ENCODE measurements at regions not wholly inside any gene's neighbourhood (a gene's known extent, or its start where the extent isn't known, plus 50 kb on each side); places are given as distances from the start of the nearest gene placed in this dataset.

- no peak for DNase-seq (ENCODE audit: extremely low spot score)
- TF ChIP-seq BHLHE40 (IDR thresholded peaks at IDR 0.05; ENCODE audit: borderline replicate concordance): no peak
- TF ChIP-seq SP1 (IDR thresholded peaks at IDR 0.05): no peak
- POLR2A ChIA-PET: no interaction called here
- CTCF ChIA-PET: no interaction called here
Observed at GRCh38 chr7:12913002-12913401, 225.6 kb downstream of the ARL4A start.

- TF ChIP-seq PKNOX1 (IDR thresholded peaks at IDR 0.05) (no peak), CTBP1 (IDR thresholded peaks at IDR 0.05; ENCODE audit: borderline replicate concordance) (no peak), FOXK2 (IDR thresholded peaks at IDR 0.05) (no peak), BHLHE40 (IDR thresholded peaks at IDR 0.05; ENCODE audit: borderline replicate concordance) (no peak), ELF4 (IDR thresholded peaks at IDR 0.05) (no peak), TARDBP (IDR thresholded peaks at IDR 0.05) (no peak), SUZ12 (IDR thresholded peaks at IDR 0.05) (no peak), LEF1 (IDR thresholded peaks at IDR 0.05; ENCODE audit: borderline replicate concordance) (no peak), FOXA1 (IDR thresholded peaks at IDR 0.05) (no peak), NFRKB (IDR thresholded peaks at IDR 0.05) (no peak)
- ChIA-PET POLR2A (no interaction called here), CTCF (no interaction called here)
- DNase-seq (ENCODE audit: extremely low spot score): no peak
Observed at GRCh38 chr7:12917801-12918200, 230.4 kb downstream of the ARL4A start.

DNA sequence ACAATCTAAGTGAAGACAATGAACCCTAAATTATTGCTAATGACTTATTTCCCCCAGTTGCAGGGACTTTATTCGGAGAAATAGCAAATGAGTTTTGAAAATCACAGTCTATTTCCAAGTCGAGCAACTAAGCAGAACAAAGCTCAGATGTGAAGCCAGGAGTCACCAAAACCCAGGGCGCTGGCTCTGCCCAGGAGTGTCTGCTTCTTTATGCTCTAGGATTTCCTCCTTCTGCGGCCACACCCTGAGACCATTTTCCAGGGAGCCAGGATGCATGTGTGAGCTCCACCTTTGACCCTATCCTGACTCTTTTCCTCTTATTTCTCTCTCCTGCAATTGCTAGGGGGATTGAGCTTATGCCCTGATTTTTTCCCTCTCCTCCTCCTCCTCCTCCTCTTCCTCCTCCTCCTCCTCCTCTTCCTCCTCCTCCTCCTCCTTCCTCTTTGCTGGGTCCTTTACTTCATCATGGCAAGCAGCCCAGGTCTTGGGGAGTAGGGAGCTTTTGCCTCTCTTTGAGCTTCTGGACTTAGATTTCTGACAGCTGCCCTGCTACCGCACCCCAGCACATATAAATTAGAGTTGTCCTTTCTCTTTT lies 234.4 kb downstream of the ARL4A start:
- CTCF ChIA-PET: no interaction called here
- POLR2A ChIA-PET: no interaction called here
- no peak for DNase-seq (ENCODE audit: extremely low spot score)
- TF ChIP-seq PKNOX1 (IDR thresholded peaks at IDR 0.05) (no peak), ELF4 (IDR thresholded peaks at IDR 0.05) (no peak), SP1 (IDR thresholded peaks at IDR 0.05) (no peak), FOXM1 (IDR thresholded peaks at IDR 0.05; ENCODE audit: borderline replicate concordance) (no peak), NFRKB (IDR thresholded peaks at IDR 0.05) (no peak), SUZ12 (IDR thresholded peaks at IDR 0.05) (no peak), ZNF384 (IDR thresholded peaks at IDR 0.05) (no peak), TARDBP (IDR thresholded peaks at IDR 0.05) (no peak), CTBP1 (IDR thresholded peaks at IDR 0.05; ENCODE audit: borderline replicate concordance) (no peak), FOXA1 (IDR thresholded peaks at IDR 0.05) (no peak), BHLHE40 (IDR thresholded peaks at IDR 0.05; ENCODE audit: borderline replicate concordance) (no peak), ARNT (IDR thresholded peaks at IDR 0.05) (no peak), LEF1 (IDR thresholded peaks at IDR 0.05; ENCODE audit: borderline replicate concordance) (no peak), L3MBTL2 (conservative IDR thresholded peaks at IDR 0.05) (no peak), HDGF (IDR thresholded peaks at IDR 0.05; ENCODE audit: borderline replicate concordance) (no peak), FOXK2 (IDR thresholded peaks at IDR 0.05) (no peak)

DNA sequence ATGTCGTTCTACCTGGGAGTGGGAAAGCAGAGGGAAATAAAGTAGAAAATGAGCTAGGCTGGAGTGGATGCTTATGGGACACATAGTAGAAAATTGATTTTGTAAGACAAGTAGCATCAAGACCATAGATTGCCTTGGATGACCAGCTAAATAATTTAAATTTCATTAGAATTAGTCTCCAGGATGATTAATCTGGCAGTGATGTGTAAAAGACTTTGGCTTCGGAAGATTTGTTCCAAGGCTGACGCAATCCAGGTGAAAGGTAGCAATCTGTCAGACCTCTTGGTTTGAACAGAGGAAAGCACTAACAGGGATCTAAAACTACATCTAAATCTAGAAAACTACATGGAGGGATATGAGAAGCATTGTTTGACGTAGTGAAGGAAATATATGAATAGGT lies 236.5 kb downstream of the ARL4A start:
- ChIA-PET POLR2A (no interaction called here), CTCF (no interaction called here)
- no peak for DNase-seq (ENCODE audit: extremely low spot score)
- no peak for TF ChIP-seq SP1 (IDR thresholded peaks at IDR 0.05)
- no peak for TF ChIP-seq CTBP1 (IDR thresholded peaks at IDR 0.05; ENCODE audit: borderline replicate concordance)
- no peak for TF ChIP-seq TARDBP (IDR thresholded peaks at IDR 0.05)
- no peak for TF ChIP-seq PKNOX1 (IDR thresholded peaks at IDR 0.05)
- TF ChIP-seq FOXK2 (IDR thresholded peaks at IDR 0.05): no peak
- no peak for TF ChIP-seq ZNF384 (IDR thresholded peaks at IDR 0.05)
- TF ChIP-seq LEF1 (IDR thresholded peaks at IDR 0.05; ENCODE audit: borderline replicate concordance): no peak
- no peak for TF ChIP-seq SUZ12 (IDR thresholded peaks at IDR 0.05)
- no peak for TF ChIP-seq ARNT (IDR thresholded peaks at IDR 0.05)
- no peak for TF ChIP-seq ELF4 (IDR thresholded peaks at IDR 0.05)
- no peak for TF ChIP-seq BHLHE40 (IDR thresholded peaks at IDR 0.05; ENCODE audit: borderline replicate concordance)
- TF ChIP-seq FOXA1 (IDR thresholded peaks at IDR 0.05): no peak
- no peak for TF ChIP-seq HDGF (IDR thresholded peaks at IDR 0.05; ENCODE audit: borderline replicate concordance)
- TF ChIP-seq L3MBTL2 (conservative IDR thresholded peaks at IDR 0.05): no peak
- TF ChIP-seq FOXM1 (IDR thresholded peaks at IDR 0.05; ENCODE audit: borderline replicate concordance): no peak
- TF ChIP-seq NFRKB (IDR thresholded peaks at IDR 0.05): no peak

GRCh38 chr7:12926206-12926605 lies 238.8 kb downstream of the ARL4A start:
- no peak for DNase-seq (ENCODE audit: extremely low spot score)
- no peak for TF ChIP-seq CTBP1 (IDR thresholded peaks at IDR 0.05; ENCODE audit: borderline replicate concordance)
- POLR2A ChIA-PET: no interaction called here
- CTCF ChIA-PET: no interaction called here

GRCh38 chr7:12927635-12928434 lies 240.4 kb downstream of the ARL4A start:
- no peak for TF ChIP-seq LEF1 (IDR thresholded peaks at IDR 0.05; ENCODE audit: borderline replicate concordance)
- no peak for TF ChIP-seq FOXM1 (IDR thresholded peaks at IDR 0.05; ENCODE audit: borderline replicate concordance)
- TF ChIP-seq ZNF384 (IDR thresholded peaks at IDR 0.05): no peak
- TF ChIP-seq NFRKB (IDR thresholded peaks at IDR 0.05): no peak
- TF ChIP-seq FOXK2 (IDR thresholded peaks at IDR 0.05): no peak
- no peak for TF ChIP-seq CTBP1 (IDR thresholded peaks at IDR 0.05; ENCODE audit: borderline replicate concordance)
- no peak for TF ChIP-seq PKNOX1 (IDR thresholded peaks at IDR 0.05)
- TF ChIP-seq ELF4 (IDR thresholded peaks at IDR 0.05): no peak
- ChIA-PET POLR2A (no interaction called here), CTCF (no interaction called here)
- DNase-seq (ENCODE audit: extremely low spot score): no peak

Data from HEK293T (cell line).